GM04503 (cell line): ENCODE measurements at regions not wholly inside any gene's neighbourhood (a gene's known extent, or its start where the extent isn't known, plus 50 kb on each side); places are given as distances from the start of the nearest gene placed in this dataset.

ENCODE experiments used
- DNase-seq: peaks from one replicate; pipeline ENCODE4 v3.0.0-alpha.2; 2012; ENCODE audit warnings: low read depth

- no peak for DNase-seq
Measured at GRCh38 chr3:22225161-22225560, 474.2 kb upstream of the ZNF385D start.

GRCh38 chr3:22228705-22229104 is 477.7 kb upstream of the ZNF385D start:
- DNase-seq, result no peak

- DNase-seq, result no peak
Measured at GRCh38 chr3:22231061-22231460, 480.1 kb upstream of the ZNF385D start.

- no peak for DNase-seq
Measured at GRCh38 chr3:22236490-22237270, 485.7 kb upstream of the ZNF385D start.

- no peak for DNase-seq
Measured at GRCh38 chr3:22239011-22239410, 488.0 kb upstream of the ZNF385D start.

GRCh38 chr3:22241110-22241509 is 490.1 kb upstream of the ZNF385D start:
- no peak for DNase-seq

- DNase-seq, result peak; percentile 89
Measured at GRCh38 chr3:22244761-22245521, 493.9 kb upstream of the ZNF385D start.

- no peak for DNase-seq
Measured at GRCh38 chr3:22245811-22246583, 495.0 kb upstream of the ZNF385D start.

- DNase-seq, result no peak
Measured at GRCh38 chr3:22249658-22250057, 498.6 kb upstream of the ZNF385D start.

GRCh38 chr3:22257252-22257651 is 506.2 kb upstream of the ZNF385D start:
- DNase-seq, result no peak

- no peak for DNase-seq
Measured at GRCh38 chr3:22262386-22262785, 511.4 kb upstream of the ZNF385D start.

- peak; percentile 47 for DNase-seq
Measured at GRCh38 chr3:22263042-22263441, 512.0 kb upstream of the ZNF385D start.

- DNase-seq, result no peak
Measured at GRCh38 chr3:22265403-22265802, 514.4 kb upstream of the ZNF385D start.

- DNase-seq, result no peak
Measured at GRCh38 chr3:22269831-22270230, 518.8 kb upstream of the ZNF385D start.

GRCh38 chr3:22276351-22276750 is 525.3 kb upstream of the ZNF385D start:
- no peak for DNase-seq

- no peak for DNase-seq
Measured at GRCh38 chr3:22284559-22284958, 533.5 kb upstream of the ZNF385D start.

GRCh38 chr3:22288756-22289155 is 537.7 kb upstream of the ZNF385D start:
- no peak for DNase-seq

GRCh38 chr3:22292681-22293080 is 541.7 kb upstream of the ZNF385D start:
- DNase-seq, result no peak

GRCh38 chr3:22296601-22297000 is 545.6 kb upstream of the ZNF385D start:
- DNase-seq, result no peak

GRCh38 chr3:22297436-22297835 is 546.4 kb upstream of the ZNF385D start:
- DNase-seq, result no peak

GRCh38 chr3:22306454-22306853 is 555.4 kb upstream of the ZNF385D start:
- DNase-seq, result no peak

- no peak for DNase-seq
Measured at GRCh38 chr3:22308871-22309270, 557.9 kb upstream of the ZNF385D start.

- no peak for DNase-seq
Measured at GRCh38 chr3:22315925-22316324, 564.9 kb upstream of the ZNF385D start.
